ENCODE measurements at regions not wholly inside any gene's neighbourhood (a gene's known extent, or its start where the extent isn't known, plus 50 kb on each side); places are given as distances from the start of the nearest gene placed in this dataset.

DNA sequence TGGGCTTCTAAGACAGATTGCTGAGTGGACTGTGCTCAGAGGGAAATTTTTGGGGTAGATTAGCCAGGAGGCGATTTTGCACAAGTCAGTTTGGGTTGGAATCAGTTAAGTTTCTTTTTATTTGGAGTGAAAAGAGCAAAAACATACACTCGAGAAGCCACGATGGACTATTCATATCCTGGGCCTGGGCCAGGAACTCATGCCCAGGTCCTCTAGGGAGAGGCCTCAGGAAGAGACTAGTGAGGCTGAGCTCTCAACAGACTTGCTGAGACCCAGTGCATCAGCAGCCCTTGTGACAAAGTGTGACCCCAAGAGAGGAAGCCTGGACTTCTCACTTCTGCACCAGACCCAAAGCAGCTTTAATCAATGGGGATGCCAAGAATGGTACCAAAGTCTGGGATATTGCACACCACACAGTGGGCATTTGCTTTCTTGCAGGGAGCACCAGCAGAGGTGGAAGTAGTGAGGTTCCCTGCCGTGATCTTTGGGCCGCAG lies 61.6 kb upstream of the MAFB start:
- FAIRE-seq: no peak
- Histone ChIP-seq H2AFZ (ENCODE audit: low read depth, low read length) (no peak overlapping the region), H3K27ac (ENCODE audit: insufficient read depth, low read depth, low read length) (no peak overlapping the region), H3K9me3 (replicated peaks; ENCODE audit: control insufficient read depth, insufficient read depth, low read length) (no peaks in the 10 kb centered on the region), H3K79me2 (ENCODE audit: control insufficient read depth, insufficient read depth, low read length) (no peaks in the 10 kb centered on the region), H3K4me2 (ENCODE audit: insufficient read depth, low read length) (no peak overlapping the region), H3K9me1 (replicated peaks; ENCODE audit: control insufficient read depth, extremely low read depth, insufficient read depth, low read length) (no peaks in the 10 kb centered on the region), H3K4me3 (replicated peaks in 1 of 3; ENCODE audit: insufficient read depth in 1 of 3, low read depth in 1 of 3, low read length in 3 of 3) (no peak overlapping the region), H3K36me3 (ENCODE audit: control insufficient read depth in 2 of 2, extremely low read depth in 1 of 2, insufficient read depth in 2 of 2, low read length in 2 of 2) (no peaks in the 10 kb centered on the region), H4K20me1 (replicated peaks; ENCODE audit: control insufficient read depth, extremely low read depth, insufficient read depth, low read length) (no peaks in the 10 kb centered on the region), H3K9ac (replicated peaks; ENCODE audit: extremely low read depth, insufficient read depth, low read length) (no peak overlapping the region), H3K27me3 (ENCODE audit: control insufficient read depth in 2 of 2, insufficient read depth in 2 of 2, low read length in 2 of 2) (peaks cover 7 to 8% of the 10 kb centered on the region in 2 experiments), H3K4me1 (ENCODE audit: control insufficient read depth, extremely low read depth, insufficient read depth, low read length) (peaks cover 8% of the 10 kb centered on the region)
- dilution Hi-C loops (cut with MboI; ENCODE audit: extremely low pct_ligation_motif_present, low sequenced_read_pairs) (no loop called here), intact Hi-C loops (cut with micrococcal nuclease) (loop anchor here (10.0 kb wide), 1 partner anchor 324 kb away; no protein-coding TSS in a partner anchor)
- DNase-seq (ENCODE audit: low read depth, low spot score): no peak
- BruUV-seq (replicated peaks): no TSS peak
- ChIA-PET POLR2A (no interaction called here), CTCF (interaction anchor here (7.7 kb wide), 1 partner anchor 10 kb away, joined by 47 read pairs; no protein-coding TSS in a partner anchor)
- TF ChIP-seq, protein P1, sequence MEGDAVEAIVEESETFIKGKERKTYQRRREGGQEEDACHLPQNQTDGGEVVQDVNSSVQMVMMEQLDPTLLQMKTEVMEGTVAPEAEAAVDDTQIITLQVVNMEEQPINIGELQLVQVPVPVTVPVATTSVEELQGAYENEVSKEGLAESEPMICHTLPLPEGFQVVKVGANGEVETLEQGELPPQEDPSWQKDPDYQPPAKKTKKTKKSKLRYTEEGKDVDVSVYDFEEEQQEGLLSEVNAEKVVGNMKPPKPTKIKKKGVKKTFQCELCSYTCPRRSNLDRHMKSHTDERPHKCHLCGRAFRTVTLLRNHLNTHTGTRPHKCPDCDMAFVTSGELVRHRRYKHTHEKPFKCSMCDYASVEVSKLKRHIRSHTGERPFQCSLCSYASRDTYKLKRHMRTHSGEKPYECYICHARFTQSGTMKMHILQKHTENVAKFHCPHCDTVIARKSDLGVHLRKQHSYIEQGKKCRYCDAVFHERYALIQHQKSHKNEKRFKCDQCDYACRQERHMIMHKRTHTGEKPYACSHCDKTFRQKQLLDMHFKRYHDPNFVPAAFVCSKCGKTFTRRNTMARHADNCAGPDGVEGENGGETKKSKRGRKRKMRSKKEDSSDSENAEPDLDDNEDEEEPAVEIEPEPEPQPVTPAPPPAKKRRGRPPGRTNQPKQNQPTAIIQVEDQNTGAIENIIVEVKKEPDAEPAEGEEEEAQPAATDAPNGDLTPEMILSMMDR (IDR thresholded peaks at IDR 0.05; ENCODE audit: extremely low read depth in 1 of 2, insufficient read depth in 1 of 2, low read depth in 1 of 2, low read length in 2 of 2): no peak
- TF ChIP-seq, protein P2, sequence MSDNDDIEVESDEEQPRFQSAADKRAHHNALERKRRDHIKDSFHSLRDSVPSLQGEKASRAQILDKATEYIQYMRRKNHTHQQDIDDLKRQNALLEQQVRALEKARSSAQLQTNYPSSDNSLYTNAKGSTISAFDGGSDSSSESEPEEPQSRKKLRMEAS (IDR thresholded peaks at IDR 0.05; ENCODE audit: insufficient read depth, insufficient read length): no peak
- TF ChIP-seq POLR2A (IDR thresholded peaks at IDR 0.05; ENCODE audit: low read depth, low read length) (no peak), POLR2AphosphoS5 (IDR thresholded peaks at IDR 0.05; ENCODE audit: insufficient read depth, low read depth, low read length) (no peak), JUN (IDR thresholded peaks at IDR 0.05; ENCODE audit: borderline replicate concordance, insufficient read depth, insufficient read length, low read depth) (no peak), MYC (IDR thresholded peaks at IDR 0.05; ENCODE audit: low read depth, low read length) (no peak), EZH2 (IDR thresholded peaks at IDR 0.05; ENCODE audit: borderline replicate concordance, low read depth, low read length, severe bottlenecking) (no peak), GATA2 (IDR thresholded peaks at IDR 0.05; ENCODE audit: insufficient read depth, insufficient read length, low read depth, low read length) (no peak), FOS (IDR thresholded peaks at IDR 0.05; ENCODE audit: borderline replicate concordance, insufficient read depth, low read length) (no peak)
